ENCODE measurements at regions not wholly inside any gene's neighbourhood (a gene's known extent, or its start where the extent isn't known, plus 50 kb on each side); places are given as distances from the start of the nearest gene placed in this dataset.

DNA sequence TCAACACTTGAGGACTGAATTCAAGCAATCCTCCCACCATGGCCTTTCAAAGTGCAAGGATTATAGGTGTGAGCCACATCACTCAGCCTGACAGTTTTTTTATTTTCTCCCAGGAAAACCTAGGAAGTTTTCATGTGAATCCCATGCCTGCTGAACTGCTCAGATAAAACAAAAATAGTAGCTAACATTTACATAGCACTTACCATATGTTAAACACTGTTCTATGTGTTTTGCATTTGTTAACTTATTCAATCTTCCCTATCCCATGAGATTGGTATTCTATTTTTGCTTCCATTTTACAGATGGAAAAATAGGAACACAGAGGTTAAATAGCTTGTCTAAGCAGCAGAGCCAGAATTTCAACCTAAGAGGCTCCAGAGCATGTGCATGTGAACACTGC is 157.4 kb upstream of the KCTD1 start:
- no peak for DNase-seq (ENCODE audit: low read depth in 4 of 4, low spot score in 3 of 4)

- DNase-seq (ENCODE audit: low read depth in 4 of 4, low spot score in 3 of 4) = no peak
Observed at GRCh38 chr18:26703170-26703930, 155.0 kb upstream of the KCTD1 start.

GRCh38 chr18:26702086-26702485 is 153.7 kb upstream of the KCTD1 start:
- no peak for DNase-seq (ENCODE audit: low read depth in 4 of 4, low spot score in 3 of 4)

- no peak for DNase-seq (ENCODE audit: low read depth in 4 of 4, low spot score in 3 of 4)
Observed at GRCh38 chr18:26700728-26701127, 152.4 kb upstream of the KCTD1 start.

GRCh38 chr18:26700201-26700600 is 151.8 kb upstream of the KCTD1 start:
- no peak for DNase-seq (ENCODE audit: low read depth in 4 of 4, low spot score in 3 of 4)

DNA sequence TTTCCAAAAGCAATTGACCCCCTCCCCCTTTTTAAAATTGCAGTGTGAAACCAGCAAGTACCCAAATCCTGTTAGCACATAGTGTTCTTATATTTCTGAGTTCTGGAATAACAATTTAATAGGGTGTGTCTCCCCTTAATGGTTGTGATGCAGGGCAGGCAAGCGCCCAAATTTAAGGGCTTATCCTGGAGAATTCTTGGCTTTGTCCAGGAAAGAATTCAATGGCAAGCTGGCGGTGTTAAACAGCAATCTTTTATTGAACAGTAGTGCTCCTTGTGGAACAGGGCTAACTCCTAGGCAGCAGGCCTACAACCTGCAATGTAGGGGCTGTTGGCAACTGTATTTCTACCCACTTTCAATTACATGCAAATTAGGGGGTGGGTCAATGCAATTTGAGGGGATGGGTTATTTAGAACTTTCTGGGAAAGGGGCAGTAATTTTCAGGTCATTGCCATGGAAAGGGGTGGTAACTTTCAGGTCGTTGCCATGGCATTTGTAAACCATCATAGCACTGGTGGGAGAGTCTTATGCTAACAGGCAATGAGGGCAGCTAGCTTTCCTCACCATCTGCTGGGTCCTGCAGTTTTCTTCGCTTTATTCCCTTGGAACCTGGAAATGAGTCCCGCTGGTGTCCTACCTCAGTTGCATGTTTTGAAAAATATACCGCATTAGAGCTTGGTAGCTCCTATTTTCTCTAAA is 149.0 kb upstream of the KCTD1 start:
- no peak for DNase-seq (ENCODE audit: low read depth in 4 of 4, low spot score in 3 of 4)

- DNase-seq (ENCODE audit: low read depth in 4 of 4, low spot score in 3 of 4) = no peak
Observed at GRCh38 chr18:26696786-26697185, 148.4 kb upstream of the KCTD1 start.

DNA sequence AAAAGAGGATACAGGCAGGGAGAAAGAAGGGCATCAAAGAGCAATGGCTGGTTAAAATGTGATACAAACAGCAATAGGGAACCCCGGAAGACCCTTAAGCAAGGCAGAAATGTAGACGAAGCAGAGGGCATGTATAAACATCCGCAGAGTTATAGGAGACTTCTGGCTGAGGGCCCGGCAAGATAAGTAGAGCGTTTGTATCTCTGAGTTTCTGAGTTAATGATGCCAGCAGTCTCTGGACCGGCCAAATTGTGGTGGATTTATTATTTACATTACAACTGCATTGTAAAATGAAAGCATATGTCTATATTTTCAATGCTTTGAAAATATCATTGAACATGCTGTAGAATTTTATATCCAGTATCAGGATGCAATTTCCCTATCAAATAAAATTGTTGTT is 148.0 kb upstream of the KCTD1 start:
- DNase-seq (ENCODE audit: low read depth in 4 of 4, low spot score in 3 of 4) = no peak

GRCh38 chr18:26689226-26689879 is 141.0 kb upstream of the KCTD1 start:
- DNase-seq (ENCODE audit: low read depth in 4 of 4, low spot score in 3 of 4) = no peak

DNA sequence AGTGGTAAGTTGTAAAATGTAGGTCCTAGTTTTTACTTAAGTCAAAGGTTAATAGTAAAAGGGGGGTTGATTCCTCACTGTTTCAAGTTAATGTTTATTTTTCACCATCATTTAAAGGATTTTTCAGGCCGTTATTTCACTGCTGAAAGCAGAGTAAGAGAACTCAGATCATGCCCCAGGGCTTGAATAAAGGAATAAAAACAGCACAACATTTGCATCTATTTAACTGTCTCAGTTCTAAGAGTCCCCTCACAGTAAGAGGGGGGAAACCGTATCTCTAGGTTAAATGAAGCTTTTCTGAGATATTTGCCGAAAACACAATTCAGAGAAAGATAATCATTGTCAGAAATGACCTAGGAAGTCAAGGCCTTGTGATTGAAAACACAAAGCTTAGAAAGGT is 138.2 kb upstream of the KCTD1 start:
- DNase-seq (ENCODE audit: low read depth in 4 of 4, low spot score in 3 of 4) = no peak

DNA sequence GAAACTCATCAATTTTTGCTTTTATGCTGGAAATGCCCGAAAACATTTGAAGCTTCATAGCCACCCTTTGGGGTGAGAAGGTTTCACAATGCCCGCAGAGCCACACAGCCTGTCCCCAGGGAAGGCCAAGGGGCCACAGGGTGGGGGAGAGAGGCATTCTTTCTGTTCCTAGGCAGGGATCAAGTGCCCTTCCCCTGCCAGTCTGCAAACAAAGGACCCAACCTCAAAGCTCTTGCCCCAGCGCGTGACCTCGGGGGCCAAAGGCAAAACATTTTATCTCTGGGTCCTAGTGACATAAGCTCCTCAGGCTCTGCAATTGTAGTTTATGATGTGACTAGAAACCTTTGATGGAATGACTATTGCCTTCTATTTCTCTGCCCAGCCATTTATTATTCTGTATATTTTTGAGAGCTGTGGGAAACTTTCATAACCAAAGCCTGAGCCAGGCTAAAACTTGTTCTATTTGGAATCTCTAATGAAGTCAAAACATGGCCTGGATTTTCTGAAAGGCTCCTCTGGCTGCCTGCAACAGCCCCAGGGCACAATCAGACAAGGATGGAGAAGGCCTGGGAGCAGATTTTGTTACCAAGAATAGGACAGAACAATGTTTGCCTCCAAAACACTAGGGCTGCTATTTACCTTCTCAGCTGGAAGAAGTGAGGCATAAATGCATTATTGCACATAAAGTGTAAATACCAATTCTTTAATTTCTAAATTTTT is 137.2 kb upstream of the KCTD1 start:
- DNase-seq (ENCODE audit: low read depth in 4 of 4, low spot score in 3 of 4) = no peak

- no peak for DNase-seq (ENCODE audit: low read depth in 4 of 4, low spot score in 3 of 4)
Observed at GRCh38 chr18:26677957-26678356, 129.6 kb upstream of the KCTD1 start.

DNA sequence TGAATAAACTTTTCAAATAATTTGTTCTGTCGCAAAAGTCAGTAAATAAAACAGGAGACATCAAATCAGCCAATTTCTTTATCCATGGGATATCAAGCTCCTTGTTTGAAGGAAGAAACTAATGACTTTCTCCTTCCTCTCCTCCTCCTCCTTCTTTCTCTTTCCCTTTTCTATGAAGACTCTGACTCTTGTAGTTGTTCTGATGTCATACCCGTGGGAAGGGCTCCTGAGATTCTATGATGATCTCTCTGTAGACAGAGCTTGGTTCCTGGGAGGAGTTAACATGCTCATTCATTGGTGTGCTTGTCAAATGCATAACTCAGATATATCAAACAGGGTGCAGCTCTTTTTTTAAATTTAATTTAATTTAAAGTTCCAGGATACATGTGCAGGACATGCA is 118.7 kb upstream of the KCTD1 start:
- no peak for DNase-seq (ENCODE audit: low read depth in 4 of 4, low spot score in 3 of 4)

GRCh38 chr18:26662996-26663395 is 114.6 kb upstream of the KCTD1 start:
- no peak for DNase-seq (ENCODE audit: low read depth in 4 of 4, low spot score in 3 of 4)

GRCh38 chr18:26657631-26658581 is 109.6 kb upstream of the KCTD1 start:
- peak in 1 of 4 donors; percentile 23 for DNase-seq (ENCODE audit: low read depth in 4 of 4, low spot score in 3 of 4)

- peak in 2 of 4 donors; percentile 54 to 67 for DNase-seq (ENCODE audit: low read depth in 4 of 4, low spot score in 3 of 4)
Observed at GRCh38 chr18:26656944-26657536, 108.7 kb upstream of the KCTD1 start.

GRCh38 chr18:26656431-26656943 is 108.1 kb upstream of the KCTD1 start:
- DNase-seq (ENCODE audit: low read depth in 4 of 4, low spot score in 3 of 4) = no peak

- DNase-seq (ENCODE audit: low read depth in 4 of 4, low spot score in 3 of 4) = peak in 2 of 4 donors; percentile 52 to 53
Observed at GRCh38 chr18:26655525-26656430, 107.4 kb upstream of the KCTD1 start.

Data from right renal pelvis (tissue), 4 donors.